ENCODE measurements at regions not wholly inside any gene's neighbourhood (a gene's known extent, or its start where the extent isn't known, plus 50 kb on each side); places are given as distances from the start of the nearest gene placed in this dataset.

DNA sequence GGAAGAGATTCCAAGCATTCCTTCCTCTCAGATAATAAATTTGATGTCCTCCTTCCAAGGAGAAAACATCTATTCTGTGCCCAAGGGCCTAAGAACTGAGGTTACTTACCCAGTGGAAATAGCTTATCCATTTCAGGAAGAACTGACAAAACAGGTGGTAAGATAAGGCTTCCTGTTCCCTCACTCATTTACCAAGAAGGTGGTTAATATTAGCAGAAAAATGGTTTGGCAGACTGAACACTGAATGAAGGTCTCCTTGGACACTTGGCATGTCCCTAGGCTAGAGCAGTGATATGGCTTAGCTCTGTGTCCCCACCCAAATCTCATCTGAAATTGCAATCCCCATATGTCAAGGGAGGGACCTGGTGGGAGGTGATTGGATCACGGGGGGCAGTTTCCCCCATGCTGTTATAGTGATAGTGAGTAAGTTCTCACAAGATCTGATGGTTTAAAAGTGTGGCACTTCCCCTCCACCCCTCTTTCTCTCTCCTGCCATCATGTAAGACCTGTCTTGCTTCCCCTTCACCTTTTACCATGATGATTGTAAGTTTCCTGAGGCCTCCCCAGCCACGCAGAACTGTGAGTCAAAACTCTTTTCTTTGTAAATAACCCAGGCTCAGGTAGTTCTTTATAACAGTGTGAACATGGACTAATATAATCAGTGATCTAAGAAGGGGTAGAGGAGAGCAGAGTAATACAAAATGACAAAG is 127.4 kb downstream of the ST8SIA2 start:
- no peak overlapping the region for H3K27ac ChIP-seq (ENCODE audit: low read depth, low read length)
- H3K9ac ChIP-seq (ENCODE audit: extremely low read depth, low read length, poor library complexity, severe bottlenecking) = no peak overlapping the region
- Mint-ChIP-seq H3K27me3 (ENCODE audit: insufficient read depth) (no peaks in the 10 kb centered on the region), H3K27ac (peak overlapping the region; percentile 74), H3K4me3 (no peak overlapping the region), H3K4me1 (peaks cover 40% of the 10 kb centered on the region), H3K36me3 (ENCODE audit: low read depth) (no peaks in the 10 kb centered on the region), H3K9me3 (peaks cover 3% of the 10 kb centered on the region)
- TF ChIP-seq, protein P1, sequence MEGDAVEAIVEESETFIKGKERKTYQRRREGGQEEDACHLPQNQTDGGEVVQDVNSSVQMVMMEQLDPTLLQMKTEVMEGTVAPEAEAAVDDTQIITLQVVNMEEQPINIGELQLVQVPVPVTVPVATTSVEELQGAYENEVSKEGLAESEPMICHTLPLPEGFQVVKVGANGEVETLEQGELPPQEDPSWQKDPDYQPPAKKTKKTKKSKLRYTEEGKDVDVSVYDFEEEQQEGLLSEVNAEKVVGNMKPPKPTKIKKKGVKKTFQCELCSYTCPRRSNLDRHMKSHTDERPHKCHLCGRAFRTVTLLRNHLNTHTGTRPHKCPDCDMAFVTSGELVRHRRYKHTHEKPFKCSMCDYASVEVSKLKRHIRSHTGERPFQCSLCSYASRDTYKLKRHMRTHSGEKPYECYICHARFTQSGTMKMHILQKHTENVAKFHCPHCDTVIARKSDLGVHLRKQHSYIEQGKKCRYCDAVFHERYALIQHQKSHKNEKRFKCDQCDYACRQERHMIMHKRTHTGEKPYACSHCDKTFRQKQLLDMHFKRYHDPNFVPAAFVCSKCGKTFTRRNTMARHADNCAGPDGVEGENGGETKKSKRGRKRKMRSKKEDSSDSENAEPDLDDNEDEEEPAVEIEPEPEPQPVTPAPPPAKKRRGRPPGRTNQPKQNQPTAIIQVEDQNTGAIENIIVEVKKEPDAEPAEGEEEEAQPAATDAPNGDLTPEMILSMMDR (conservative IDR thresholded peaks at IDR 0.05) = no peak
- peaks cover 2% of the 10 kb centered on the region for H3K4me1 ChIP-seq (ENCODE audit: control insufficient read depth, insufficient read depth, low read length)
- H3K36me3 ChIP-seq (ENCODE audit: control insufficient read depth, insufficient read depth, low read length) = no peaks in the 10 kb centered on the region
- 91 to 100% methylated on average over 1 to 2 of the region's 2 CpGs for WGBS, 2 experiments (ENCODE audit: insufficient coverage in 1 of 2, insufficient read length in 1 of 2)
- H3K4me3 ChIP-seq (ENCODE audit: low read length) = peak overlapping the region; percentile 30
- no peaks in the 10 kb centered on the region for H3K27me3 ChIP-seq (ENCODE audit: control insufficient read depth, insufficient read depth, low read length, poor library complexity, severe bottlenecking)
- no peak for DNase-seq
- H3K9me3 ChIP-seq (ENCODE audit: control insufficient read depth, low read length) = peaks cover 7% of the 10 kb centered on the region

DNA sequence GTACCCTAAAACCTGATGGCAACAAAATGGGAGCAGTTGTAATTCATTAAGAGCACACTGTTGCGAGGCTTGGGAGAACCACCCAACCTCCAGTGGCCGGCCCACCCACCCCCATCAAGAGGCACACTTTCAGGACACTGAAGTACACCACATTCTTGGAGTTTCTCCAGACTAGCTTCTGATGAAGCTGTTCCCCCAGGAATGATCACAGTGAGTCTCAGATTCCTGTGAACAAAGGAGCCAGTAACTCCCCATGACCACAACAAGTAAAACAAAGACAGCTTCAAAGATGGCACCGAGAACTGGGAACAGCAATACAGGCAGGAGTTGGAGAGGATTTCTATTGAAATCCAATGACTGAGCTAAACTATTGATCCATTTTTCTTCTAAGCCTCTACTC is 126.0 kb downstream of the ST8SIA2 start:
- DNase-seq = no peak
- H3K9ac ChIP-seq (ENCODE audit: extremely low read depth, low read length, poor library complexity, severe bottlenecking) = no peak overlapping the region
- no peaks in the 10 kb centered on the region for H3K27me3 ChIP-seq (ENCODE audit: control insufficient read depth, insufficient read depth, low read length, poor library complexity, severe bottlenecking)
- TF ChIP-seq, protein P1 (conservative IDR thresholded peaks at IDR 0.05) = no peak
- peaks cover 2% of the 10 kb centered on the region for H3K4me1 ChIP-seq (ENCODE audit: control insufficient read depth, insufficient read depth, low read length)
- peaks cover 7% of the 10 kb centered on the region for H3K9me3 ChIP-seq (ENCODE audit: control insufficient read depth, low read length)
- no peak overlapping the region for H3K4me3 ChIP-seq (ENCODE audit: low read length)
- 88% methylated on average over 3 of the region's 3 CpGs; no CpG with 5 or more reads in 1 of the 2 experiments for WGBS, 2 experiments (ENCODE audit: insufficient coverage in 1 of 2, insufficient read length in 1 of 2)
- Mint-ChIP-seq H3K4me3 (no peak overlapping the region), H3K27me3 (ENCODE audit: insufficient read depth) (no peaks in the 10 kb centered on the region), H3K27ac (no peak overlapping the region), H3K9me3 (peaks cover 3% of the 10 kb centered on the region), H3K4me1 (peaks cover 48% of the 10 kb centered on the region), H3K36me3 (ENCODE audit: low read depth) (no peaks in the 10 kb centered on the region)
- H3K36me3 ChIP-seq (ENCODE audit: control insufficient read depth, insufficient read depth, low read length) = no peaks in the 10 kb centered on the region
- H3K27ac ChIP-seq (ENCODE audit: low read depth, low read length) = no peak overlapping the region
